NB4 (cell line): ENCODE measurements at regions not wholly inside any gene's neighbourhood (a gene's known extent, or its start where the extent isn't known, plus 50 kb on each side); places are given as distances from the start of the nearest gene placed in this dataset.

Source experiments
- DNase-seq: peaks from one replicate; pipeline ENCODE4 v3.0.0; 2010; ENCODE audit warnings: low read depth
- H3K4me3 ChIP-seq: one replicate; pipeline ENCODE4 v1.5.1; 2011; ENCODE audit warnings: mild to moderate bottlenecking, low read depth, low read length, moderate library complexity
- CTCF ChIP-seq: IDR thresholded peaks from one replicate; pipeline ENCODE4 v1.5.1; 2012; ENCODE audit warnings: low read depth, low read length
- MYC ChIP-seq: IDR thresholded peaks from 2 replicates; pipeline ENCODE4 v1.6.1; 2011; ENCODE audit warnings: low read depth, low read length
- POLR2A ChIP-seq: IDR thresholded peaks from 2 replicates; pipeline ENCODE4 v1.6.1; 2011; ENCODE audit warnings: mild to moderate bottlenecking; ENCODE audit not compliant: insufficient read length; ENCODE audit errors: extremely low read depth
- TF ChIP-seq, protein P1 (sequence below): IDR thresholded peaks from 2 replicates; pipeline ENCODE4 v1.6.1; 2011; ENCODE audit warnings: low read depth, low read length

DNA sequence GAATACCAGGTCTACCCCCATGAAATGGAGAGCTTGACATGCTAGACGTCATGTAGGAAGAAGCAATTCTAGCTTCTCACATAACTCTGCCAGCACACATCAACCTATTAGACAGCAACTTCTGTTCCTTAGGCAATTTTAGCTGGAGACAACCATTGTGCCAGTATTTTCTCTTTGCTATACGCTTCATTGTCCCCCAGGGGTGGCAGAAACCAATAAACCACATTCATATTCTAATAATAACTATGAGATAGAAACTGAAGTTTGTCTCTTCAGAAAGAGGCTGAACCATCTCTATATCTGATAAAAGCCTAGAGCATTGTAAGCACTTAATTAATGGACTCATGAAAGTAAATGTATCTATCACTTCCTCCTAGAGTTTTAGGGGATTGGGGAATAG, 278.6 kb downstream of the FOXG1 start:
- DNase-seq: no peak
- no peak for TF ChIP-seq POLR2A
- H3K4me3 ChIP-seq: no peak overlapping the region

DNA sequence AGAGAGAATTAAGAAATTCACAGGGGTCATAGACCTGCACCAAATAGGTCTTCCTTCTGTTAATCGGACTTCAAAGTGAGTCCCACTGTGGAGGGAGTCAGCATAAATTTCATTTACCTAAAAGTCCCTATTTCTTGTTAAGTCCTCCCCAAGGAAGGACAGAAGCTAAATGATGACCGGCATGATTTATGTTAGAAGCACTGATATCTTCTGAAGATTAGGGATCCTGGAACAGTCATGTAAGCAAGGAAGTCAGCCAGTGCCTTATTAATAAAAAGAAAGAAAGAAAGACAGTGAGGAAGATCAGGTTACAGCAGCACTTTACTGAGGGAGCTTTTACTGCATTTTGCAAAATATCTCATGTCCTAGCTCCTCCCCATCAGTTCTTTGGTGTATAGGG, 287.5 kb downstream of the FOXG1 start:
- DNase-seq: no peak
- TF ChIP-seq CTCF (no peak), POLR2A (no peak), MYC (no peak)
- TF ChIP-seq, protein P1, sequence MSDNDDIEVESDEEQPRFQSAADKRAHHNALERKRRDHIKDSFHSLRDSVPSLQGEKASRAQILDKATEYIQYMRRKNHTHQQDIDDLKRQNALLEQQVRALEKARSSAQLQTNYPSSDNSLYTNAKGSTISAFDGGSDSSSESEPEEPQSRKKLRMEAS: no peak
- no peak overlapping the region for H3K4me3 ChIP-seq

GRCh38 chr14:29056041-29056566, 289.5 kb downstream of the FOXG1 start:
- TF ChIP-seq, protein P1: no peak
- TF ChIP-seq POLR2A (no peak), CTCF (no peak), MYC (no peak)
- no peak overlapping the region for H3K4me3 ChIP-seq
- no peak for DNase-seq

- no peak for DNase-seq
Observed at GRCh38 chr14:29061702-29062101, 295.1 kb downstream of the FOXG1 start.

DNA sequence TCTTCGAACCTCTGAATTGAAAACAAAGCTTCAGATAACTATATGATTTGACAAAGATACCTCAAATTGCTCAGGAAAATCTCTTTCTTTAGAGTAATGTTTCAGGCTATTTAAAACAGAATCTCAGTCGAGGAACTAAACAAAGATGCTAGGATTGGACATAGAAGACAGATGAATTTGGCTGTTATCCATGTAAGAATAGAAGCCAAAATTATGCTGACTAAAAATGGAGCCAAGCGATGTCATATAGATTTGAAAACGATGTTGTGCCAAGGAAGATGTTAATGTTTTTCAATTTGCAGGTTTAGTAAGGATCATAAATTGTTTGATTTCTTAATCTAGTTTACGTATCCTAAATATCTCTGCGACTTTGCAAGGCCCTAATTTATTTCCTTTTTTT, 295.9 kb downstream of the FOXG1 start:
- DNase-seq: no peak
- TF ChIP-seq MYC (no peak), POLR2A (no peak), CTCF (no peak)
- TF ChIP-seq, protein P1: no peak
- H3K4me3 ChIP-seq: no peak overlapping the region

More at GRCh38 chr14:29061702-29062101, 295.1 kb downstream of the FOXG1 start:
- no peak for TF ChIP-seq POLR2A
- TF ChIP-seq, protein P1: no peak
- no peak for TF ChIP-seq CTCF
- no peak for TF ChIP-seq MYC
- no peak overlapping the region for H3K4me3 ChIP-seq

GRCh38 chr14:29062976-29063375, 296.4 kb downstream of the FOXG1 start:
- no peak for TF ChIP-seq CTCF
- no peak for TF ChIP-seq POLR2A
- TF ChIP-seq, protein P1: no peak
- TF ChIP-seq MYC: no peak
- no peak overlapping the region for H3K4me3 ChIP-seq
- no peak for DNase-seq
